HepG2 (cell line): ENCODE measurements at regions not wholly inside any gene's neighbourhood (a gene's known extent, or its start where the extent isn't known, plus 50 kb on each side); places are given as distances from the start of the nearest gene placed in this dataset.

Experiments used
- AKAP8 ChIP-seq: sonication (generic); formaldehyde crosslinking; IDR thresholded peaks from 2 replicates; pipeline ENCODE4 v1.5.1; 2020; ENCODE audit warnings: mild to moderate bottlenecking, missing genetic modification reagents
- DNMT3B ChIP-seq: conservative IDR thresholded peaks from 2 replicates; pipeline ENCODE4 v1.6.1; 2016; ENCODE audit warnings: missing biosample characterization, control low read depth
- GATAD2A ChIP-seq: IDR thresholded peaks from 2 replicates; pipeline ENCODE4 v1.6.1; 2016
- HOXA3 ChIP-seq: sonication (generic); formaldehyde crosslinking; IDR thresholded peaks from 2 replicates; pipeline ENCODE4 v1.5.0; 2020; ENCODE audit warnings: missing genetic modification reagents
- KDM4B ChIP-seq: sonication (generic); formaldehyde crosslinking; IDR thresholded peaks from 2 replicates; pipeline ENCODE4 v1.4.0; 2020; ENCODE audit warnings: missing genetic modification reagents
- MYNN ChIP-seq: sonication (generic); formaldehyde crosslinking; IDR thresholded peaks from 2 replicates; pipeline ENCODE4 v1.4.0; 2020; ENCODE audit warnings: mild to moderate bottlenecking, low read depth, missing genetic modification reagents
- POGZ ChIP-seq: sonication (generic); formaldehyde crosslinking; IDR thresholded peaks from 2 replicates; pipeline ENCODE4 v1.4.0; 2020; ENCODE audit warnings: mild to moderate bottlenecking, missing genetic modification reagents
- XRCC5 ChIP-seq: fragments of 200-400 bp; formaldehyde crosslinking; optimal IDR thresholded peaks from 2 replicates; pipeline ENCODE3; 2017; ENCODE audit warnings: mild to moderate bottlenecking, low read length
- ZNF292 ChIP-seq: sonication (generic); formaldehyde crosslinking; IDR thresholded peaks from 2 replicates; pipeline ENCODE4 v1.8.1; 2022; ENCODE audit warnings: mild to moderate bottlenecking, low read depth, missing genetic modification reagents, borderline replicate concordance
- ZNF780A ChIP-seq: sonication (generic); formaldehyde crosslinking; IDR thresholded peaks from 2 replicates; pipeline ENCODE4 v1.8.0; 2022; ENCODE audit warnings: mild to moderate bottlenecking, missing genetic modification reagents, moderate library complexity
- TF ChIP-seq, protein P1 (sequence below): IDR thresholded peaks from 2 replicates; pipeline ENCODE4 v1.6.1; 2012; ENCODE audit warnings: inconsistent platforms
- TF ChIP-seq, protein P2 (sequence below): sonication (generic); formaldehyde crosslinking; IDR thresholded peaks from 2 replicates; pipeline ENCODE4 v1.8.1; 2022; ENCODE audit warnings: low read depth, mild to moderate bottlenecking, missing genetic modification reagents
- TF ChIP-seq, protein P3 (sequence below): sonication (generic); formaldehyde crosslinking; IDR thresholded peaks from 2 replicates; pipeline ENCODE4 v1.4.0; 2020; ENCODE audit warnings: mild to moderate bottlenecking, low read depth, missing genetic modification reagents
- TF ChIP-seq, protein P4 (sequence below), 2 experiments: IDR thresholded peaks; 2 replicates each; pipeline ENCODE4 v1.6.1; 2011 to 2012; ENCODE audit warnings: low read length in 2 of 2, borderline replicate concordance in 1 of 2, low read depth in 1 of 2, mild to moderate bottlenecking in 1 of 2, moderate library complexity in 1 of 2
- TF ChIP-seq, protein P5 (sequence below): IDR thresholded peaks from 2 replicates; pipeline ENCODE4 v1.4.0; 2020; ENCODE audit warnings: mild to moderate bottlenecking, missing genetic modification reagents

DNA sequence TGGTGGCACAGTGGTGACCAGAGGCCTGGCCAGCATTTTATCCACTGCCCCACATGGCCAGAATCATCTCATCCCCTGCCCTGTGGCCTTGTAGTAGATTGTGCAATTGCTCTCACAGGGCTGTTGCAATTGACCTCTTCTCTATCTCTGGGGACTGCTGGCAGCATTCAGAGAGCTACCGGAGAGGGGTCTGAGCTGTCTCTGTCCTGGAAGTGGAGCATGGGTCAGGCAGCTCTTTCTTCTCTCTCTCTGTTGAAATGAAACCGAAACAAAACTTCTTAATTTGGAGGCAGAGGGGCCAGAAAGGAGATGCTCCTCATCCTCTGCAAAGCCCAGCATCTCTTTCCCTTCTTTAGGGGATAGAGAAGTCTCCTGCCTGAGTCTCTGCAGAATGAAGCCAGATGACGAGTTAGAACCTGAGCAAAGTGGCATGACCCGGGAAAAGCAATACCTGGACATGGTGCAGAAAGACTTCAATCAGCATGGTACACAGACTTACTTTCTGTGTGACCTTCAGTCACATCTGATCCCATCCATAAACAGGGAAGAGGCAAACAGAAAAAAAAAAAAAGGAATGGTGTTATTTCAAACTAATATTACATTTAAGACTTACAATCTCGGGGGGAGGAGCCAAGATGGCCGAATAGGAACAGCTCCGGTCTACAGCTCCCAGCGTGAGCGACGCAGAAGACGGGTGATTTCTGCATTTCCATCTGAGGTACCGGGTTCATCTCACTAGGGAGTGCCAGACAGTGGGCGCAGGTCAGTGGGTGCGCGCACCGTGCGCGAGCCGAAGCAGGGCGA is 144.5 kb upstream of the BCL6 start (continued):
- TF ChIP-seq GATAD2A, result peak; percentile 84; the same call in 1 of the 2 replicates
- 0 out of 2 replicates have a peak, but pooled peaks have one; percentile 13 for TF ChIP-seq DNMT3B
- TF ChIP-seq, protein P1, sequence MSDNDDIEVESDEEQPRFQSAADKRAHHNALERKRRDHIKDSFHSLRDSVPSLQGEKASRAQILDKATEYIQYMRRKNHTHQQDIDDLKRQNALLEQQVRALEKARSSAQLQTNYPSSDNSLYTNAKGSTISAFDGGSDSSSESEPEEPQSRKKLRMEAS, result peak; percentile 87
- TF ChIP-seq AKAP8 (CRISPR knock-in tag), result no peak
- TF ChIP-seq, protein P2, sequence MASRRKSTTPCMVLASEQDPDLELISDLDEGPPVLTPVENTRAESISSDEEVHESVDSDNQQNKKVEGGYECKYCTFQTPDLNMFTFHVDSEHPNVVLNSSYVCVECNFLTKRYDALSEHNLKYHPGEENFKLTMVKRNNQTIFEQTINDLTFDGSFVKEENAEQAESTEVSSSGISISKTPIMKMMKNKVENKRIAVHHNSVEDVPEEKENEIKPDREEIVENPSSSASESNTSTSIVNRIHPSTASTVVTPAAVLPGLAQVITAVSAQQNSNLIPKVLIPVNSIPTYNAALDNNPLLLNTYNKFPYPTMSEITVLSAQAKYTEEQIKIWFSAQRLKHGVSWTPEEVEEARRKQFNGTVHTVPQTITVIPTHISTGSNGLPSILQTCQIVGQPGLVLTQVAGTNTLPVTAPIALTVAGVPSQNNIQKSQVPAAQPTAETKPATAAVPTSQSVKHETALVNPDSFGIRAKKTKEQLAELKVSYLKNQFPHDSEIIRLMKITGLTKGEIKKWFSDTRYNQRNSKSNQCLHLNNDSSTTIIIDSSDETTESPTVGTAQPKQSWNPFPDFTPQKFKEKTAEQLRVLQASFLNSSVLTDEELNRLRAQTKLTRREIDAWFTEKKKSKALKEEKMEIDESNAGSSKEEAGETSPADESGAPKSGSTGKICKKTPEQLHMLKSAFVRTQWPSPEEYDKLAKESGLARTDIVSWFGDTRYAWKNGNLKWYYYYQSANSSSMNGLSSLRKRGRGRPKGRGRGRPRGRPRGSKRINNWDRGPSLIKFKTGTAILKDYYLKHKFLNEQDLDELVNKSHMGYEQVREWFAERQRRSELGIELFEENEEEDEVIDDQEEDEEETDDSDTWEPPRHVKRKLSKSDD, result 0 out of 2 replicates have a peak, but pooled peaks have one; percentile 33
- TF ChIP-seq, protein P3, sequence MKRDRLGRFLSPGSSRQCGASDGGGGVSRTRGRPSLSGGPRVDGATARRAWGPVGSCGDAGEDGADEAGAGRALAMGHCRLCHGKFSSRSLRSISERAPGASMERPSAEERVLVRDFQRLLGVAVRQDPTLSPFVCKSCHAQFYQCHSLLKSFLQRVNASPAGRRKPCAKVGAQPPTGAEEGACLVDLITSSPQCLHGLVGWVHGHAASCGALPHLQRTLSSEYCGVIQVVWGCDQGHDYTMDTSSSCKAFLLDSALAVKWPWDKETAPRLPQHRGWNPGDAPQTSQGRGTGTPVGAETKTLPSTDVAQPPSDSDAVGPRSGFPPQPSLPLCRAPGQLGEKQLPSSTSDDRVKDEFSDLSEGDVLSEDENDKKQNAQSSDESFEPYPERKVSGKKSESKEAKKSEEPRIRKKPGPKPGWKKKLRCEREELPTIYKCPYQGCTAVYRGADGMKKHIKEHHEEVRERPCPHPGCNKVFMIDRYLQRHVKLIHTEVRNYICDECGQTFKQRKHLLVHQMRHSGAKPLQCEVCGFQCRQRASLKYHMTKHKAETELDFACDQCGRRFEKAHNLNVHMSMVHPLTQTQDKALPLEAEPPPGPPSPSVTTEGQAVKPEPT (CRISPR knock-in tag), result 0 out of 2 replicates have a peak, but pooled peaks have one; percentile 34
- TF ChIP-seq ZNF780A (CRISPR knock-in tag), result 0 out of 2 replicates have a peak, but pooled peaks have one; percentile 9
- TF ChIP-seq ZNF292 (CRISPR knock-in tag), result peak; percentile 84; the same call in 1 of the 2 replicates
- TF ChIP-seq, protein P4, sequence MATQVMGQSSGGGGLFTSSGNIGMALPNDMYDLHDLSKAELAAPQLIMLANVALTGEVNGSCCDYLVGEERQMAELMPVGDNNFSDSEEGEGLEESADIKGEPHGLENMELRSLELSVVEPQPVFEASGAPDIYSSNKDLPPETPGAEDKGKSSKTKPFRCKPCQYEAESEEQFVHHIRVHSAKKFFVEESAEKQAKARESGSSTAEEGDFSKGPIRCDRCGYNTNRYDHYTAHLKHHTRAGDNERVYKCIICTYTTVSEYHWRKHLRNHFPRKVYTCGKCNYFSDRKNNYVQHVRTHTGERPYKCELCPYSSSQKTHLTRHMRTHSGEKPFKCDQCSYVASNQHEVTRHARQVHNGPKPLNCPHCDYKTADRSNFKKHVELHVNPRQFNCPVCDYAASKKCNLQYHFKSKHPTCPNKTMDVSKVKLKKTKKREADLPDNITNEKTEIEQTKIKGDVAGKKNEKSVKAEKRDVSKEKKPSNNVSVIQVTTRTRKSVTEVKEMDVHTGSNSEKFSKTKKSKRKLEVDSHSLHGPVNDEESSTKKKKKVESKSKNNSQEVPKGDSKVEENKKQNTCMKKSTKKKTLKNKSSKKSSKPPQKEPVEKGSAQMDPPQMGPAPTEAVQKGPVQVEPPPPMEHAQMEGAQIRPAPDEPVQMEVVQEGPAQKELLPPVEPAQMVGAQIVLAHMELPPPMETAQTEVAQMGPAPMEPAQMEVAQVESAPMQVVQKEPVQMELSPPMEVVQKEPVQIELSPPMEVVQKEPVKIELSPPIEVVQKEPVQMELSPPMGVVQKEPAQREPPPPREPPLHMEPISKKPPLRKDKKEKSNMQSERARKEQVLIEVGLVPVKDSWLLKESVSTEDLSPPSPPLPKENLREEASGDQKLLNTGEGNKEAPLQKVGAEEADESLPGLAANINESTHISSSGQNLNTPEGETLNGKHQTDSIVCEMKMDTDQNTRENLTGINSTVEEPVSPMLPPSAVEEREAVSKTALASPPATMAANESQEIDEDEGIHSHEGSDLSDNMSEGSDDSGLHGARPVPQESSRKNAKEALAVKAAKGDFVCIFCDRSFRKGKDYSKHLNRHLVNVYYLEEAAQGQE (IDR thresholded peaks at IDR 0.05; ENCODE audit: borderline replicate concordance in 1 of 2, low read depth in 1 of 2, low read length in 2 of 2), result peak in 1 of 2 experiments; percentile 38; a peak in 1 of 4 replicates
- TF ChIP-seq POGZ (CRISPR knock-in tag), result peak; percentile 79
- TF ChIP-seq XRCC5, result no peak
- TF ChIP-seq, protein P5, sequence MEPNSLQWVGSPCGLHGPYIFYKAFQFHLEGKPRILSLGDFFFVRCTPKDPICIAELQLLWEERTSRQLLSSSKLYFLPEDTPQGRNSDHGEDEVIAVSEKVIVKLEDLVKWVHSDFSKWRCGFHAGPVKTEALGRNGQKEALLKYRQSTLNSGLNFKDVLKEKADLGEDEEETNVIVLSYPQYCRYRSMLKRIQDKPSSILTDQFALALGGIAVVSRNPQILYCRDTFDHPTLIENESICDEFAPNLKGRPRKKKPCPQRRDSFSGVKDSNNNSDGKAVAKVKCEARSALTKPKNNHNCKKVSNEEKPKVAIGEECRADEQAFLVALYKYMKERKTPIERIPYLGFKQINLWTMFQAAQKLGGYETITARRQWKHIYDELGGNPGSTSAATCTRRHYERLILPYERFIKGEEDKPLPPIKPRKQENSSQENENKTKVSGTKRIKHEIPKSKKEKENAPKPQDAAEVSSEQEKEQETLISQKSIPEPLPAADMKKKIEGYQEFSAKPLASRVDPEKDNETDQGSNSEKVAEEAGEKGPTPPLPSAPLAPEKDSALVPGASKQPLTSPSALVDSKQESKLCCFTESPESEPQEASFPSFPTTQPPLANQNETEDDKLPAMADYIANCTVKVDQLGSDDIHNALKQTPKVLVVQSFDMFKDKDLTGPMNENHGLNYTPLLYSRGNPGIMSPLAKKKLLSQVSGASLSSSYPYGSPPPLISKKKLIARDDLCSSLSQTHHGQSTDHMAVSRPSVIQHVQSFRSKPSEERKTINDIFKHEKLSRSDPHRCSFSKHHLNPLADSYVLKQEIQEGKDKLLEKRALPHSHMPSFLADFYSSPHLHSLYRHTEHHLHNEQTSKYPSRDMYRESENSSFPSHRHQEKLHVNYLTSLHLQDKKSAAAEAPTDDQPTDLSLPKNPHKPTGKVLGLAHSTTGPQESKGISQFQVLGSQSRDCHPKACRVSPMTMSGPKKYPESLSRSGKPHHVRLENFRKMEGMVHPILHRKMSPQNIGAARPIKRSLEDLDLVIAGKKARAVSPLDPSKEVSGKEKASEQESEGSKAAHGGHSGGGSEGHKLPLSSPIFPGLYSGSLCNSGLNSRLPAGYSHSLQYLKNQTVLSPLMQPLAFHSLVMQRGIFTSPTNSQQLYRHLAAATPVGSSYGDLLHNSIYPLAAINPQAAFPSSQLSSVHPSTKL (CRISPR knock-in tag), result peak; percentile 87
- TF ChIP-seq MYNN (CRISPR knock-in tag), result no peak
- peak; percentile 53 for TF ChIP-seq HOXA3
- TF ChIP-seq KDM4B, result peak; percentile 88
